ENCODE measurements at regions not wholly inside any gene's neighbourhood (a gene's known extent, or its start where the extent isn't known, plus 50 kb on each side); places are given as distances from the start of the nearest gene placed in this dataset.

- TF ChIP-seq, protein P1, sequence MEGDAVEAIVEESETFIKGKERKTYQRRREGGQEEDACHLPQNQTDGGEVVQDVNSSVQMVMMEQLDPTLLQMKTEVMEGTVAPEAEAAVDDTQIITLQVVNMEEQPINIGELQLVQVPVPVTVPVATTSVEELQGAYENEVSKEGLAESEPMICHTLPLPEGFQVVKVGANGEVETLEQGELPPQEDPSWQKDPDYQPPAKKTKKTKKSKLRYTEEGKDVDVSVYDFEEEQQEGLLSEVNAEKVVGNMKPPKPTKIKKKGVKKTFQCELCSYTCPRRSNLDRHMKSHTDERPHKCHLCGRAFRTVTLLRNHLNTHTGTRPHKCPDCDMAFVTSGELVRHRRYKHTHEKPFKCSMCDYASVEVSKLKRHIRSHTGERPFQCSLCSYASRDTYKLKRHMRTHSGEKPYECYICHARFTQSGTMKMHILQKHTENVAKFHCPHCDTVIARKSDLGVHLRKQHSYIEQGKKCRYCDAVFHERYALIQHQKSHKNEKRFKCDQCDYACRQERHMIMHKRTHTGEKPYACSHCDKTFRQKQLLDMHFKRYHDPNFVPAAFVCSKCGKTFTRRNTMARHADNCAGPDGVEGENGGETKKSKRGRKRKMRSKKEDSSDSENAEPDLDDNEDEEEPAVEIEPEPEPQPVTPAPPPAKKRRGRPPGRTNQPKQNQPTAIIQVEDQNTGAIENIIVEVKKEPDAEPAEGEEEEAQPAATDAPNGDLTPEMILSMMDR (IDR thresholded peaks at IDR 0.05; ENCODE audit: low read depth, low read length, poor library complexity, severe bottlenecking): no peak
- TF ChIP-seq EZH2phosphoT487 (IDR thresholded peaks at IDR 0.05; ENCODE audit: borderline replicate concordance, low read length): no peak
Observed at GRCh38 chr20:24832518-24832917, 116.6 kb upstream of the CST7 start.

All from DOHH2 (cell line).